Body of pancreas (tissue), 4 donors: ENCODE measurements at regions not wholly inside any gene's neighbourhood (a gene's known extent, or its start where the extent isn't known, plus 50 kb on each side); places are given as distances from the start of the nearest gene placed in this dataset.

ENCODE experiments used
- ATAC-seq: fragments of 150-250 bp; one replicate; pipeline ENCODE4 v1.9.1; 2016
- DNase-seq, 4 donors: peaks; one replicate each; pipeline ENCODE4 v3.0.0-alpha.2; 2019
- H3K27ac ChIP-seq, 4 donors: fragments of 200-600 bp; sonication (generic); 1 replicate in 3 of 4; 2 replicates in 1 of 4; pipeline versions ENCODE4 v1.5.1 to v1.6.1; 2016 to 2019; ENCODE audit warnings: mild to moderate bottlenecking in 1 of 4, mixed read lengths in 1 of 4, moderate library complexity in 1 of 4
- H3K27me3 ChIP-seq, 2 donors: fragments of 200-600 bp; sonication (generic); one replicate each; pipeline ENCODE4 v1.6.0; 2016; ENCODE audit warnings: mild to moderate bottlenecking in 1 of 2
- H3K36me3 ChIP-seq, 2 donors: fragments of 200-600 bp; sonication (generic); replicated peaks in 1 of 2; 2 replicates each; pipeline ENCODE4 v1.5.1; 2016; ENCODE audit warnings: low read depth in 2 of 2; ENCODE audit not compliant: insufficient read depth in 1 of 2
- H3K4me1 ChIP-seq: fragments of 200-600 bp; sonication (generic); one replicate; pipeline ENCODE4 v1.6.0; 2016
- H3K4me3 ChIP-seq, 2 donors: fragments of 200-600 bp; sonication (generic); 1 replicate in 1 of 2; 2 replicates in 1 of 2; pipeline ENCODE4 v1.5.1; 2016 to 2019
- H3K9me3 ChIP-seq, 3 donors: fragments of 200-600 bp; sonication (generic); 1 replicate in 2 of 3; 2 replicates in 1 of 3; pipeline ENCODE4 v1.5.1; 2016
- CTCF ChIP-seq, 7 experiments: fragments of 450-650 bp in 4 of 7; fragments of 200-600 bp in 3 of 7; sonication (generic) in 3 of 7; IDR thresholded peaks; one replicate each; pipeline ENCODE4 v1.5.1; 2016 to 2019; ENCODE audit warnings: antibody characterized with exemption in 7 of 7
- POLR2A ChIP-seq, 3 donors: fragments of 450-650 bp; IDR thresholded peaks; one replicate each; pipeline ENCODE4 v1.6.1; 2016; ENCODE audit warnings: antibody characterized with exemption in 3 of 3, mild to moderate bottlenecking in 2 of 3
- WGBS, 2 donors: methylation state at CpG; one replicate each; pipeline ENCODE4 v1.1.5; 2017; 5-methylcytosine and 5-hydroxymethylcytosine counted together
- intact Hi-C: fragments of 100-400 bp; cut with DNase I; formaldehyde crosslinking; loops from one replicate; pipeline ENCODE4 v1.15.1; 2023

- Histone ChIP-seq H3K4me1 (no peaks in the 10 kb centered on the region), H3K9me3 (no peaks in the 10 kb centered on the region), H3K27ac (no peak overlapping the region), H3K36me3 (no peaks in the 10 kb centered on the region), H3K27me3 (no peaks in the 10 kb centered on the region), H3K4me3 (no peak overlapping the region)
- intact Hi-C loops = no loop called here
- no peak for TF ChIP-seq POLR2A (IDR thresholded peaks at IDR 0.05)
- no peak for TF ChIP-seq CTCF (IDR thresholded peaks at IDR 0.05)
- no peak for DNase-seq
- WGBS, 2 donors = 55 to 56% methylated on average over 1 of the region's 1 CpG
- ATAC-seq = no peak
Observed at GRCh38 chr15:97248376-97248775, 712.1 kb upstream of the ARRDC4 start.

- Histone ChIP-seq H3K4me1 (no peaks in the 10 kb centered on the region), H3K27ac (no peak overlapping the region), H3K4me3 (no peak overlapping the region), H3K9me3 (no peaks in the 10 kb centered on the region), H3K27me3 (no peaks in the 10 kb centered on the region), H3K36me3 (no peaks in the 10 kb centered on the region)
- intact Hi-C loops = no loop called here
- TF ChIP-seq CTCF (IDR thresholded peaks at IDR 0.05) = no peak
- no peak for TF ChIP-seq POLR2A (IDR thresholded peaks at IDR 0.05)
- WGBS, 2 donors = 62 to 92% methylated on average over 3 of the region's 3 CpGs
- no peak for DNase-seq
- ATAC-seq = no peak
Observed at GRCh38 chr15:97259943-97260342, 700.6 kb upstream of the ARRDC4 start.

- WGBS, 2 donors = 82 to 87% methylated on average over 1 to 3 of the region's 3 CpGs
- H3K4me1 ChIP-seq = no peaks in the 10 kb centered on the region
- TF ChIP-seq POLR2A (IDR thresholded peaks at IDR 0.05) = no peak
- TF ChIP-seq CTCF (IDR thresholded peaks at IDR 0.05) = no peak
- H3K27ac ChIP-seq = no peak overlapping the region
- no peaks in the 10 kb centered on the region for H3K27me3 ChIP-seq
- intact Hi-C loops = no loop called here
- no peak for ATAC-seq
- no peaks in the 10 kb centered on the region for H3K9me3 ChIP-seq
- DNase-seq = no peak
- H3K36me3 ChIP-seq = no peaks in the 10 kb centered on the region
- H3K4me3 ChIP-seq = no peak overlapping the region
Observed at GRCh38 chr15:97301166-97301565, 659.3 kb upstream of the ARRDC4 start.

GRCh38 chr15:97316362-97316761 lies 644.1 kb upstream of the ARRDC4 start:
- Histone ChIP-seq H3K4me3 (no peak overlapping the region), H3K27me3 (no peaks in the 10 kb centered on the region), H3K9me3 (no peaks in the 10 kb centered on the region), H3K27ac (no peak overlapping the region), H3K4me1 (peaks cover 10% of the 10 kb centered on the region), H3K36me3 (no peaks in the 10 kb centered on the region)
- TF ChIP-seq POLR2A (IDR thresholded peaks at IDR 0.05) (no peak), CTCF (IDR thresholded peaks at IDR 0.05) (no peak)
- whole genome bisulfite sequencing, 2 donors = 31 to 59% methylated on average over 3 of the region's 3 CpGs
- DNase-seq = no peak
- intact Hi-C loops = no loop called here
- ATAC-seq = no peak

GRCh38 chr15:97317163-97317562 lies 643.3 kb upstream of the ARRDC4 start:
- no peaks in the 10 kb centered on the region for H3K27me3 ChIP-seq
- TF ChIP-seq POLR2A (IDR thresholded peaks at IDR 0.05) = no peak
- no peak for TF ChIP-seq CTCF (IDR thresholded peaks at IDR 0.05)
- ATAC-seq (no peak), DNase-seq (no peak)
- 83 to 88% methylated on average over 3 of the region's 3 CpGs for WGBS, 2 donors
- intact Hi-C loops = no loop called here
- H3K27ac ChIP-seq = no peak overlapping the region
- H3K9me3 ChIP-seq = no peaks in the 10 kb centered on the region
- no peak overlapping the region for H3K4me3 ChIP-seq
- peaks cover 10% of the 10 kb centered on the region for H3K4me1 ChIP-seq
- no peaks in the 10 kb centered on the region for H3K36me3 ChIP-seq
